ENCODE measurements at regions not wholly inside any gene's neighbourhood (a gene's known extent, or its start where the extent isn't known, plus 50 kb on each side); places are given as distances from the start of the nearest gene placed in this dataset.

DNA sequence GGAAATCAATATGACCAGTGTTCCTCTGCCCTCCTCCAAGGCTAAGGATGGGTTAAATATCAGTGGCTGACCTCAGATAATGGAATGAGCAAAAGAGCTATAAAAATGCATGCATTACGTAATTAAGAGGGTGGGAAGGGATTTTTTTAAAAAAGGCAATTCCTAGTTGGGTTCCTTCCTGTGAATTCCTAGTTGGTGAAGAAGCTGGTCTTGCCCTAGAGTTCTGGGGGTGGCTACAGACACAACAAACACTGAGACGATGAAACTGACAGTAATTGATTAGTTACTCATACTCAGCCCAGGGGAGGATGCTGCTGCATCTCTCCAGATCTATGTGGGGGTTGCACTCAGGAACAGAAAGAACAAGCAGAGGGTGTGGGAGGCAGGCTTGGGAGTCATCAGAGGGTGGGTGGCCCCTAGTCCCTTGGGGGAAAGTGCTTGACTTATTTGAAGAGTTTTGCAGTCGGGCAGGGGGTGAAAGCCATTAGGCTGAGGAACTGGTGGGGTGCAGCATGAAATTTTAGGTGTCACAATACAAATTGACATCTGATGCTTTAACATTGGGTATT, 662.0 kb upstream of the FRG1 start:
- DNase-seq (ENCODE audit: low read depth in 2 of 2) = no peak

DNA sequence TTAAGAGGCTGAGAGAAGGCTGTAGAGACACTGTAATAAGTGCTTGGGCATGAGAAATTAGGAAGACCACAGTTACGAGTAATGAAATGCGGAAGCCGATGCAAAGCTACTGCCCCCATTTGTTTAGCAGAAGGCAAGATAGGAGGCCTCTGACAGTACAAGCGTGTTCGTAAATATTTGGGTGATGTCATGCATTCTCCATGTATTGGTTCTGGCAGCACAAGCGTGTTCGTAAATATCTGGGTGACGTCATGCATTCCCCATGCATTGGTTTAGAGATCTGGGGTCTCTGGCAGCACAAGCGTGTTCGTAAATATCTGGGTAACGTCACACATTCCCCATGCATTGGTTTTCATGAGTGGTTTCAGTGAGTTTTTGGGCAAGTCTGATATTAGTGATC, 661.5 kb upstream of the FRG1 start:
- no peak for DNase-seq (ENCODE audit: low read depth in 2 of 2)

DNA sequence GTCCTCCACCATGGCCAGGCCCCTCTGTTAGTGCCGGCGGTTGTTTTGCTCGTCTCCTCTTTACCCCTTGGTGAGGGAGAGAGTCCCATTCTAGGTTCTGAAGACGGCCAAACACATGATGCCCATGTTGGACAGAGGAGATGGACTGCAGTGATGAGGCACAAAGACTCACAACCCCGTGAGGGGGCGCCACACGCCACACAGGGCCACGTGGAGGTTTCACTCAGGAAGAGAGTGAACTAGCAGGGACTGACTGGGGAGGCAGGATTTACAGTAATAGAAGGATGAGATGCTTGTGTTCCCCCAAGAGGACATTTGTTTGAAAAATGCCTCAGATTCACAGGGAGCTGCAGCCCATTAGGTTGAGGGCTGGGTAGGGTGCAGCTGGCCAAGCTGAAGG, 655.3 kb upstream of the FRG1 start:
- DNase-seq (ENCODE audit: low read depth in 2 of 2) = no peak

DNA sequence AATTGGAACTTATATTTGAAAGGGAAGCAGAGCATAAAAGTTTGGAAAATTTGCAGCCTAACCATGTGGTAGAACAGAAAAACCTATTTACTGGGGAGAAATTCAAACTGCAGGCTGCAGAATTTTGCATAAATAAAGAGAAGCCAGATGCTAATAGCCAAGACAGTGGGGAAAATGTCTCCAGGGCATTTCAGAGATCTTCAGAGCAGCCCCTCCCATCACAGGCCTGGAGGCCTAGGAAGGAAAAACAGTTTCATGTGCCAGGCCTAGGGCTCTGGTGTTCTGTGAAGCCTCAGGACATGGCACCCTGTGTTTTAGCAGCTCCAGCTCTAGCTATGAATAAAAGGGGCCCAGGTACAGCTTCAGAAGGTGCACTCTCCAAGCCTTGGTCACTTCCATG, 648.7 kb upstream of the FRG1 start:
- DNase-seq (ENCODE audit: low read depth in 2 of 2) = no peak

DNA sequence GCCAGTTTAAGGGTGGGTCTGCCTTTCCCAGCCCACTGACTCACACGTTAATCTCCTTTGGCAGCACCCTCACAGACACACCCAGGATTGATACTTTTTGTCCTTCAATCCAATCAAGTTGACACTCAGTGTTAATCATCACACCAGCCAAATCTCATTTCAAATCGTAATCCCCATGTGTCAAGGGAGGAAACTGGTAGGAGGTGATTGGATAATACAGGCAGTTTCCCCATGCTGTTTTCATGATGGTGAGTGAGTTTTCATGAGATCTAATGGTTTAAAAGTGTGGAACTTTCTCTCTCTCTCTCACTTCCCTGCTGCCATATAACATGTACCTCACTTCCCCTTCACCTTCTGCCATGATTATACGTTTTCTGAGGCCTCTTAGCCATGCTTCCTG, 647.2 kb upstream of the FRG1 start:
- no peak for DNase-seq (ENCODE audit: low read depth in 2 of 2)

GRCh38 chr4:189294574-189294973, 646.1 kb upstream of the FRG1 start:
- DNase-seq (ENCODE audit: low read depth in 2 of 2) = no peak

DNA sequence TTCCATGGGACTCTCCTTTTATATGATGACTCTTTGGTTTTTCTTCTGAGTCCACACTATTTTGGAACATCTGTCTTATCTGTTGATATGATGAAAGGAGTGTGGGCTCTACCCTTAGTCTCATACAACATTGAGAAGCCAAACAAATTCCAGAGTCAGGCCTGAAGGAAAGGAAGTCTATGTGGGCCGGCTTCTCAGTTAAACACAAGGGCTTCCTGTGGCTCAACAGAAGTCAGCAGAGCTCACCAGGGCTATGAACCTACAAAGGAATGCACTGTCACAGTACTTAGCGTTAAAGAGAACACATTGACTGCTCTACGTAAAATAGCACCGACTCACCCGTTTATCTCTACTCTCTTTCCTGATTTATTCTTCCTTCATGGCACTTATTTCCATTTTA, 641.0 kb upstream of the FRG1 start:
- no peak for DNase-seq (ENCODE audit: low read depth in 2 of 2)

- no peak for DNase-seq (ENCODE audit: low read depth in 2 of 2)
Observed at GRCh38 chr4:189301692-189302091, 639.0 kb upstream of the FRG1 start.

GRCh38 chr4:189302719-189303118, 638.0 kb upstream of the FRG1 start:
- no peak for DNase-seq (ENCODE audit: low read depth in 2 of 2)

DNA sequence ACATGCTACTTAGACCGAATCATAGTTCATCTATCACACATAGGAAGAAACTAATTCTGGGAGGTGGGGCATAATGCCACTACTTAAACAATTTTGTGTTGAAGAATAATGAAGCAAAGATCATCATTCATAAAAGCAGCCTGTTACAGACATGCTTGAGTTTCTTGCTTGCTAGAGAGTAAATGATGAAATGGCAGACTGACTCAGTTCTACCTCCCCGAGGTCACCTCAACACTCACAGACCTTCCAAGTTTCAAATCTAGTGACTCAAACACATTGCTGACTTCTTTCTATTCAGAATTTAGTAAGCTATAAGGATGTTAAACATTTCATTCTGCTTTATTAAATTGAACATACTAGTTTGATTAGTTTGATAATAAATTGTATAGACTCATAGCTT, 636.5 kb upstream of the FRG1 start:
- no peak for DNase-seq (ENCODE audit: low read depth in 2 of 2)

- DNase-seq (ENCODE audit: low read depth in 2 of 2) = no peak
Observed at GRCh38 chr4:189304809-189305208, 635.9 kb upstream of the FRG1 start.

- no peak for DNase-seq (ENCODE audit: low read depth in 2 of 2)
Observed at GRCh38 chr4:189305500-189305899, 635.2 kb upstream of the FRG1 start.

- no peak for DNase-seq (ENCODE audit: low read depth in 2 of 2)
Observed at GRCh38 chr4:189311251-189311650, 629.4 kb upstream of the FRG1 start.

- no peak for DNase-seq (ENCODE audit: low read depth in 2 of 2)
Observed at GRCh38 chr4:189313064-189313463, 627.6 kb upstream of the FRG1 start.

DNA sequence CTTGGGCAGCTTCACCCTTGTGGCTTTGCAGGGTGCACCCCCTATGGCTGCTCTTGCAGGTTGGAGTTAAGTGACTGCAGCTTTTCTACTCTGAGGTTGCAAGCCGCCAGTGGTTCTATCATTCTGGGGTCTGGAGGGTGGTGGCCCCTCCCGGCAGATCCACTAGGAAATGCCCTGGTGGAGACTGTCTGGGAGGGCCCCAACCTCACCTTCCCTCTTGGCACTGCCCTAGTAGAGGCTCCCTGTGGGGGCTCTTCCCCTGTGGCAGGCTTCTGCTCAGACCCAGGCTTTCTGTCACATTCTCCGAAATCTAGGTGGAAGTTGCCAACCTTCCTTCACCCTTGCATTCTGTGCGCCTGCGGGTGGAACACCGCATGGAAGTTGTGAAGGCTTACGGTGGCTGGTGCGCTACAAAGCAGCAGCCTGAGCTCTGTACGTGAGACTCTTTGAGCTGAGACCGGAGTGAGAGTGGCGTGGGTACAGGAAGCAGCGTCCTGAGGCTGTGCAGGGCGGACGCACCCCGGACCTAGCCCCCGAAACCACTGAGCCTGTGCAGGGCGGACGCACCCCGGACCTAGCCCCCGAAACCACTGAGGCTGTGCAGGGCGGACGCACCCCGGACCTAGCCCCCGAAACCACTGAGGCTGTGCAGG, 626.7 kb upstream of the FRG1 start:
- no peak for DNase-seq (ENCODE audit: low read depth in 2 of 2)

- DNase-seq (ENCODE audit: low read depth in 2 of 2) = no peak
Observed at GRCh38 chr4:189322426-189322825, 618.2 kb upstream of the FRG1 start.

DNA sequence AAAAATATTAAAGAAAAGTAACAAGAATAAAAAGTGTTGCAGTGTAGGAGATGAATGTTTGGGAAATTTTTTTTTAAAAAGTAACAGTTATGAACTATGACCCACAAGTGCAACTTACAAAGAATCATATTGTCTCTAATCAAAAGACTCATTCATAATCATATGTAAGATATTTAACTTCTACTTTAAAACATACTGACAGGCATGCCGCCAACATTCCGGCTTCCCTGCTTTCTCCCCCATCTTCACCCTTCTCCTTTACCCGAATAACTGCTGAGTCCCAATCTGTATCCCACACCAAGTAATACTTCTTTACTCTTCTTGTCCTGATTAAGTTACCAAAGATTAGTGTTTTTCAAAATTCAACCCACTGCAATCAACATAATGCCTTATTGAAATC, 598.8 kb upstream of the FRG1 start:
- DNase-seq (ENCODE audit: low read depth in 2 of 2) = no peak

DNA sequence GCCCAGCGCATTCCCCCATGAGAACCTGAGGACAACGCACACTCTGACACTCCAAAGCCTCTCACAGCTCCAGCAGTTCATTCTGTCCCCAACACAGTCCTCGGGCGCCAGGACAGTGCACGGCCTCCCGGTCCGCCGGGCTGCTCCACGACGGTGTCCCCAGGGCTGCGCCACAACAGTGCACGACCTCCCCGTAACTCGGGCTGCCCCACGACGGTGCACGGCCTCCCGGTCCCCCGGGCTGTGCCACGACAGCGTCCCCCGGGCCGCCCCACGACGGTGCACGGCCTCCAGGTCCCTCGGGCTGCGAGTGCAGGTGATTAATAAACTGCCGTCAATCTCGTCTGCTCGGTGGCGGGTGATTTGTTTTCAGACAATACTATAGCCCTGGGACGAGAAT, 585.1 kb upstream of the FRG1 start:
- no peak for DNase-seq (ENCODE audit: low read depth in 2 of 2)

- no peak for DNase-seq (ENCODE audit: low read depth in 2 of 2)
Observed at GRCh38 chr4:189362364-189362763, 578.3 kb upstream of the FRG1 start.

DNA sequence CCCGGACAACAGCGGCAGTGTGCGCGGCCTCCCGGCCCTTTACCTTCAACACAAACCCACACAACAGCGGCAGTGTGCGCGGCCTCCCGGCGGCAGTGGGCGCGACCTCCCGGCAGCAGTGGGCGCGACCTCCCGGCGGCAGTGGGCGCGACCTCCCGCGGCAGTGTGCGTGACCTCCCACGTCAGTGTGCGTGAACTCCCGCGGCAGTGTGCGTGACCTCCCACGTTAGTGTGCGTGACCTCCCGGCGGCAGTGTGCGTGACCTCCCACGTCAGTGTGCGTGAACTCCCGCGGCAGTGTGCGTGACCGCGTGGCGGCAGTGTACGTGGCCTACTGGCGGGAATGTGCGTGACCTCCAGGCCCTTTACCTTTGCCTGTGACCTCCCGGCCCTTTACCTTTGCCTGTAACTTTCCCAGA, 576.6 kb upstream of the FRG1 start:
- no peak for DNase-seq (ENCODE audit: low read depth in 2 of 2)

DNA sequence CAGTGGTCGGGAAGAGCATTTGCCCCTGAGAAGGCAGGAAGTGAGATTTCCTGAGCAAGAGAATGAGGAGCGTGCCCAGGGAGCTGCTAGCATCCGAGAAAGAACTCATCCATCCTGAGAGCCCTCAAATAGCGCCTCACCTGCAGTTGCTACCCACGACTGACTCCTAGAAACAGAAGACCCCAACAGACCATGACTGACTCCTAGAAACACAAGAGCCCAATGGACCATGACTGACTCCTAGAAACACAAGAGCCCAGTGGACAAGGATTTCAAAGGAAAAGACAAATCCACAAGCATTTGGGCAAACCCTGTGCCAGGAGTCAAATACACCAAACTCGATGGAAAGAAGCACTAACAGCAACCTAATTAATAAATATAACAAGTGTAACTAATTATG, 575.2 kb upstream of the FRG1 start:
- DNase-seq (ENCODE audit: low read depth in 2 of 2) = no peak

GRCh38 chr4:189367832-189368231, 572.8 kb upstream of the FRG1 start:
- no peak for DNase-seq (ENCODE audit: low read depth in 2 of 2)

DNA sequence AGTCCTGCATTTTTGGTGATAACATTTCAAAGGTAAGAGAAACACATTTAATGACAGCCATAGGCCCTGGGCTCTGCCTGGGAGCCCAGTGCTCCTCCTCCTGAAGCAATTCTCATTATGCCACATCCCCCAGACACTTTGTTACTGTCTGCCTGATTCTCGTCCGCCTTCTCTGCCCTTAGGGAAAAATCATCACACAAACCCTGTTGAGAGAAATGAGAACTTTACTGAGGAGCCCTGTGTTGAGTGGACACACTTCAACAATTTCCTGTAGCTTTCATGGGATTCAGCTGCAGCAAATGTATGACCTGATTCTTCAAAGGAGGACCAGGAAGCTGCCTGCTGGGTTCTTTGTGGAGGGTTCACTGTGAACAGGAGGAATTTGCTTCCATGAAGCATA, 566.5 kb upstream of the FRG1 start:
- no peak for DNase-seq (ENCODE audit: low read depth in 2 of 2)

DNA sequence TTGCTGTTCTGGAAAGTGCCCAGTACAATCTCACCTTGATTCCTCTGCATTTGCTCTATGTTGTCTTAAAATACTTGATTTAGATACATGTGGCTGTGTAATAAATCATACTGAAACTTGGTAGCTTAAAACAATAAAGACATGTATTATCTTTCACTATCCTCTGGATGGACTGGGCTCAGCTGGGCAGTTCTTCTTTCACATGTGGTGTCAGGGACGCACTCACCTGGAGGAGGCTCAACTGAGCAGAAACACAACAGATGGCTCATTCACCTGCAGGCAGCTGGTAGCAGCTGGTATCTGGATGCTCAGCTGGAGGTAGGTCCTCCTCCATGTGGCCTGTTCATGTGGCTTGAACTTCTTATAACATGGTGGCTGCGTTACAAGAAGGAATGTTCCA, 563.8 kb upstream of the FRG1 start:
- DNase-seq (ENCODE audit: low read depth in 2 of 2) = no peak
